ENCODE measurements at regions not wholly inside any gene's neighbourhood (a gene's known extent, or its start where the extent isn't known, plus 50 kb on each side); places are given as distances from the start of the nearest gene placed in this dataset.

GRCh38 chr1:29937356-29937755, 701.0 kb downstream of the PTPRU start:
- DNase-seq: no peak
- Histone ChIP-seq H3K9me3 (ENCODE audit: severe bottlenecking) (no peaks in the 10 kb centered on the region), H3K36me3 (no peaks in the 10 kb centered on the region), H3K4me3 (ENCODE audit: low read depth, low read length) (no peak overlapping the region), H3K27me3 (ENCODE audit: insufficient read depth, low read depth, severe bottlenecking) (no peaks in the 10 kb centered on the region), H3K27ac (no peak overlapping the region)
- TF ChIP-seq, protein P1, sequence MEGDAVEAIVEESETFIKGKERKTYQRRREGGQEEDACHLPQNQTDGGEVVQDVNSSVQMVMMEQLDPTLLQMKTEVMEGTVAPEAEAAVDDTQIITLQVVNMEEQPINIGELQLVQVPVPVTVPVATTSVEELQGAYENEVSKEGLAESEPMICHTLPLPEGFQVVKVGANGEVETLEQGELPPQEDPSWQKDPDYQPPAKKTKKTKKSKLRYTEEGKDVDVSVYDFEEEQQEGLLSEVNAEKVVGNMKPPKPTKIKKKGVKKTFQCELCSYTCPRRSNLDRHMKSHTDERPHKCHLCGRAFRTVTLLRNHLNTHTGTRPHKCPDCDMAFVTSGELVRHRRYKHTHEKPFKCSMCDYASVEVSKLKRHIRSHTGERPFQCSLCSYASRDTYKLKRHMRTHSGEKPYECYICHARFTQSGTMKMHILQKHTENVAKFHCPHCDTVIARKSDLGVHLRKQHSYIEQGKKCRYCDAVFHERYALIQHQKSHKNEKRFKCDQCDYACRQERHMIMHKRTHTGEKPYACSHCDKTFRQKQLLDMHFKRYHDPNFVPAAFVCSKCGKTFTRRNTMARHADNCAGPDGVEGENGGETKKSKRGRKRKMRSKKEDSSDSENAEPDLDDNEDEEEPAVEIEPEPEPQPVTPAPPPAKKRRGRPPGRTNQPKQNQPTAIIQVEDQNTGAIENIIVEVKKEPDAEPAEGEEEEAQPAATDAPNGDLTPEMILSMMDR (IDR thresholded peaks at IDR 0.05; ENCODE audit: low read depth, low read length): no peak

DNA sequence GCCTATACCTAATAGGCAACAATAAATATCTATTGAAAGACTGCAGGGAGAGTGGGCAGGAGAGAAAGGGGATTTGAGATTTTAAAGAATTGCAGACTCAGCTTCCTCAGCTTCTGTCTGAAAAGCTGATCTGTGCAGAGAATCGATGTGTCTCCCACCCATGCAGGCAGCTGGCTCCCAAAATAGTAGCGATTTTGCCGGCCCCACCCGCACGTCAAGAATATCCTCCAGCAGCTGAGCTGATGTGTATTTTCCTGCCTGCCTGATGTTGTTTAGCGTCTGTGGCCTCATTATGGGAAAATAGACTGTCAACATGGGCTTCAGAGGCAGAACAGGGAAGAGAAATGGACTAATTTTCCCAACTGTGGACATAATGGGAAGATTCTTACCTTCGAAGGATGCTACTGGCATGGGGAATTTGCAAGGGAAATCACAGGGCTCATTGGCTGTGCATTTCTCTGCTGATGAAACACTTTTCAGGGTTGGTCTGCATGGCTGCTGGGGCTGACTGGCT, 699.8 kb downstream of the PTPRU start:
- no peaks in the 10 kb centered on the region for H3K36me3 ChIP-seq
- DNase-seq: no peak
- H3K27ac ChIP-seq: no peak overlapping the region
- TF ChIP-seq, protein P1 (IDR thresholded peaks at IDR 0.05; ENCODE audit: low read depth, low read length): no peak
- no peak overlapping the region for H3K4me3 ChIP-seq (ENCODE audit: low read depth, low read length)
- no peaks in the 10 kb centered on the region for H3K9me3 ChIP-seq (ENCODE audit: severe bottlenecking)
- no peaks in the 10 kb centered on the region for H3K27me3 ChIP-seq (ENCODE audit: insufficient read depth, low read depth, severe bottlenecking)

DNA sequence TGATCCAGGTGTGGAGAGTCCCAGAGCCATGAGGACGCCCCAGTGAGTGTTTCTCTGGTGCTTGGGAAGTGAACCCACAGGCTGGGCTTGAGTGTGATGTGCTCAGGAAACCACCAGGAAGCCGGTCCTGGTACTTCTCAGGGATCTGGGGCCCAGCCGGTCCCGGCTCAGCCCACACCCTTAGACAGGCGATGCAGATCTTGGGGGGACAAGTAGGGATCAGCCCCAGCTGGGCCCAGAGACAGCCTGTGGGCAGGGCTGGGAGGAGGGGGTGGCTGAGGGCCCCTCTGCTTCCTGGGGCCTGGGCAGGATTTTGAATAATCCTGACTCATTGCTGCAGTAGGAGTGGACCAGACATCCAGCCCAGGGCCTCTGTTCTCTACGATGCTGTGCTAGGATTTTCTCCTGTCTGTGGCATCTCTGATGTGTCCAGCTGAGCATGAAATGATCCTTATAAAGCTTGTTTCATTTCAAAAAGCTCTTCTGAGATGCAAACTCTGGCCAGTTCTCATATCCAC, 698.0 kb downstream of the PTPRU start:
- no peaks in the 10 kb centered on the region for H3K36me3 ChIP-seq
- no peaks in the 10 kb centered on the region for H3K9me3 ChIP-seq (ENCODE audit: severe bottlenecking)
- no peak for DNase-seq
- no peaks in the 10 kb centered on the region for H3K27me3 ChIP-seq (ENCODE audit: insufficient read depth, low read depth, severe bottlenecking)
- H3K27ac ChIP-seq: no peak overlapping the region
- H3K4me3 ChIP-seq (ENCODE audit: low read depth, low read length): no peak overlapping the region
- TF ChIP-seq, protein P1 (IDR thresholded peaks at IDR 0.05; ENCODE audit: low read depth, low read length): no peak

- TF ChIP-seq, protein P1 (IDR thresholded peaks at IDR 0.05; ENCODE audit: low read depth, low read length): no peak
- Histone ChIP-seq H3K36me3 (no peaks in the 10 kb centered on the region), H3K9me3 (ENCODE audit: severe bottlenecking) (no peaks in the 10 kb centered on the region), H3K27me3 (ENCODE audit: insufficient read depth, low read depth, severe bottlenecking) (no peaks in the 10 kb centered on the region), H3K4me3 (ENCODE audit: low read depth, low read length) (no peak overlapping the region), H3K27ac (no peak overlapping the region)
- no peak for DNase-seq
These were observed 696.7 kb downstream of the PTPRU start for GRCh38 chr1:29933067-29933466.

DNA sequence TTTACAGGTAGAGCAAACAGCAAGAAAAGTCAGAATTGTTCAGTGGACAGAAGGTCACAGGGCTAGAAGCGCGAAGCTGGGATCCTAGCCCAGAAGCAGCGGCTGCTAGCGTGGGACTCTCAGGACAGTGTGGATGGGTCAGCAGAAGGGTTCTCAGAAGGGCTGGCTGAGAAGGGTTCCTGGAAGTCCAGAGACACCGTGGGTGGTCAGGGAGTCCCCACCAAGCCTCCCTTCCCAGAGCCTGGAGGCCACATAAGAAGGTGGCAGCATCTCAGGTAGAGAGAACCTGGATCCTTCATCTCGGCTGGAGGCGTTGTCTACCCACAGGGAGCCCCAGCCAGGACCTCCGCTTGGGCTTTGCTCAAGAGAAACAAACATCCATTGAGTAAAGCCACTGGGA, 696.3 kb downstream of the PTPRU start:
- Histone ChIP-seq H3K27ac (no peak overlapping the region), H3K36me3 (no peaks in the 10 kb centered on the region), H3K4me3 (ENCODE audit: low read depth, low read length) (no peak overlapping the region), H3K27me3 (ENCODE audit: insufficient read depth, low read depth, severe bottlenecking) (no peaks in the 10 kb centered on the region), H3K9me3 (ENCODE audit: severe bottlenecking) (no peaks in the 10 kb centered on the region)
- DNase-seq: no peak
- TF ChIP-seq, protein P1 (IDR thresholded peaks at IDR 0.05; ENCODE audit: low read depth, low read length): no peak
